ENCODE measurements at regions not wholly inside any gene's neighbourhood (a gene's known extent, or its start where the extent isn't known, plus 50 kb on each side); places are given as distances from the start of the nearest gene placed in this dataset.

DNA sequence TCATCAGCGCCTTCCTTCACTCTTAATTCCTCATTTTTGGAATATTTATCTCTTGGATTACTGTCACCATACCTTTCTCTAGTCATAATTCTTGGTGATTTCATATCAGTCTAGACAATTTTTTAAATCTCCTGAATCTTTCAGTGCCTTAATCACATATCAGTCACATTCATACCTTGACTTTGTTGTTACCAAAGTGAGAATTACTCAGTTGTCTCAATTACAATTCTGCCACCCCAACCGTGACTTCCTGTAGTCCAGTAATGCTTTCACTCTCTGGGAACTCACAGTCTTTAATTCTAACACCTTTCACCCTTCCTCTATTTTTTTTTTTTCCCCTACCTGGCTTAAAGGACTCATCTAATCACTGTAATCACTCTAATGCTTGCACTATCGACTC lies 1275.3 kb upstream of the TENM3 start:
- Histone ChIP-seq H2BK20ac (ENCODE audit: low read depth, low read length) (no peak overlapping the region), H2BK120ac (ENCODE audit: low read depth, low read length) (no peak overlapping the region), H3K27ac (ENCODE audit: insufficient read depth, low read length) (no peak overlapping the region), H3K36me3 (ENCODE audit: control insufficient read depth, insufficient read depth, low read length) (no peaks in the 10 kb centered on the region), H4K5ac (ENCODE audit: low read depth, low read length) (no peak overlapping the region), H3K14ac (replicated peaks; ENCODE audit: low read depth, low read length) (no peak overlapping the region), H2AK5ac (ENCODE audit: low read depth, low read length) (no peak overlapping the region), H3K56ac (ENCODE audit: extremely low read depth, insufficient read depth, low read length) (no peak overlapping the region), H4K91ac (ENCODE audit: insufficient read depth, low read depth, low read length) (no peak overlapping the region), H2AFZ (replicated peaks; ENCODE audit: low read length, poor library complexity) (no peak overlapping the region), H3K4me2 (ENCODE audit: low read depth, low read length) (no peak overlapping the region), H3K4ac (ENCODE audit: low read depth, low read length) (no peak overlapping the region), H2AK9ac (replicated peaks; ENCODE audit: low read depth, low read length, poor library complexity) (no peak overlapping the region), H4K20me1 (ENCODE audit: insufficient read depth, low read length) (no peaks in the 10 kb centered on the region), H2BK15ac (ENCODE audit: low read depth, low read length) (no peak overlapping the region), H3K27me3 (ENCODE audit: control insufficient read depth, insufficient read depth, low read length) (no peaks in the 10 kb centered on the region), H3K4me3 (ENCODE audit: insufficient read depth, low read depth, low read length) (no peak overlapping the region), H3K23ac (ENCODE audit: low read depth, low read length) (no peak overlapping the region), H3K79me1 (ENCODE audit: low read depth in 1 of 2, low read length in 2 of 2) (no peaks in the 10 kb centered on the region), H3K9ac (ENCODE audit: low read depth, low read length) (no peak overlapping the region), H3K18ac (ENCODE audit: low read depth, low read length) (no peak overlapping the region), H3K9me1 (ENCODE audit: insufficient read depth, low read length) (no peaks in the 10 kb centered on the region), H3K9me3 (ENCODE audit: control insufficient read depth, insufficient read depth, low read length) (no peaks in the 10 kb centered on the region), H3K4me1 (ENCODE audit: control insufficient read depth, insufficient read depth, low read length) (no peaks in the 10 kb centered on the region), H4K8ac (ENCODE audit: low read depth in 2 of 2, low read length in 2 of 2) (no peak overlapping the region), H2BK5ac (ENCODE audit: low read depth, low read length, poor library complexity, severe bottlenecking) (no peak overlapping the region)
- POLR2A ChIA-PET (ENCODE audit: unreplicated experiment) = no interaction called here
- TF ChIP-seq FOS (IDR thresholded peaks at IDR 0.05; ENCODE audit: low read depth, low read length) = no peak
- TF ChIP-seq, protein P1, sequence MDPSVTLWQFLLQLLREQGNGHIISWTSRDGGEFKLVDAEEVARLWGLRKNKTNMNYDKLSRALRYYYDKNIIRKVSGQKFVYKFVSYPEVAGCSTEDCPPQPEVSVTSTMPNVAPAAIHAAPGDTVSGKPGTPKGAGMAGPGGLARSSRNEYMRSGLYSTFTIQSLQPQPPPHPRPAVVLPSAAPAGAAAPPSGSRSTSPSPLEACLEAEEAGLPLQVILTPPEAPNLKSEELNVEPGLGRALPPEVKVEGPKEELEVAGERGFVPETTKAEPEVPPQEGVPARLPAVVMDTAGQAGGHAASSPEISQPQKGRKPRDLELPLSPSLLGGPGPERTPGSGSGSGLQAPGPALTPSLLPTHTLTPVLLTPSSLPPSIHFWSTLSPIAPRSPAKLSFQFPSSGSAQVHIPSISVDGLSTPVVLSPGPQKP (IDR thresholded peaks at IDR 0.05; ENCODE audit: borderline replicate concordance, low read depth, low read length) = no peak
- TF ChIP-seq RFX5 (IDR thresholded peaks at IDR 0.05; ENCODE audit: low read depth, low read length) = no peak
- no peak for TF ChIP-seq SMC3 (IDR thresholded peaks at IDR 0.05; ENCODE audit: low read depth, low read length)
- no peak for TF ChIP-seq CHD1 (IDR thresholded peaks at IDR 0.05; ENCODE audit: low read depth, low read length)
- no peak for TF ChIP-seq POLR2A (IDR thresholded peaks at IDR 0.05; ENCODE audit: low read depth, low read length)
- no peak for TF ChIP-seq MAFK (IDR thresholded peaks at IDR 0.05; ENCODE audit: low read depth, low read length)
- no peak for TF ChIP-seq NFE2L2 (IDR thresholded peaks at IDR 0.05; ENCODE audit: low read depth, low read length)
- TF ChIP-seq MXI1 (IDR thresholded peaks at IDR 0.05; ENCODE audit: borderline replicate concordance, low read depth, low read length) = no peak
- TF ChIP-seq CEBPB (IDR thresholded peaks at IDR 0.05; ENCODE audit: low read depth, low read length) = no peak
- TF ChIP-seq RCOR1 (IDR thresholded peaks at IDR 0.05; ENCODE audit: insufficient replicate concordance, low read length) = no peak
- TF ChIP-seq, protein P2, sequence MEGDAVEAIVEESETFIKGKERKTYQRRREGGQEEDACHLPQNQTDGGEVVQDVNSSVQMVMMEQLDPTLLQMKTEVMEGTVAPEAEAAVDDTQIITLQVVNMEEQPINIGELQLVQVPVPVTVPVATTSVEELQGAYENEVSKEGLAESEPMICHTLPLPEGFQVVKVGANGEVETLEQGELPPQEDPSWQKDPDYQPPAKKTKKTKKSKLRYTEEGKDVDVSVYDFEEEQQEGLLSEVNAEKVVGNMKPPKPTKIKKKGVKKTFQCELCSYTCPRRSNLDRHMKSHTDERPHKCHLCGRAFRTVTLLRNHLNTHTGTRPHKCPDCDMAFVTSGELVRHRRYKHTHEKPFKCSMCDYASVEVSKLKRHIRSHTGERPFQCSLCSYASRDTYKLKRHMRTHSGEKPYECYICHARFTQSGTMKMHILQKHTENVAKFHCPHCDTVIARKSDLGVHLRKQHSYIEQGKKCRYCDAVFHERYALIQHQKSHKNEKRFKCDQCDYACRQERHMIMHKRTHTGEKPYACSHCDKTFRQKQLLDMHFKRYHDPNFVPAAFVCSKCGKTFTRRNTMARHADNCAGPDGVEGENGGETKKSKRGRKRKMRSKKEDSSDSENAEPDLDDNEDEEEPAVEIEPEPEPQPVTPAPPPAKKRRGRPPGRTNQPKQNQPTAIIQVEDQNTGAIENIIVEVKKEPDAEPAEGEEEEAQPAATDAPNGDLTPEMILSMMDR (conservative IDR thresholded peaks at IDR 0.05; ENCODE audit: low read depth, low read length) = no peak
- TF ChIP-seq, protein P3, sequence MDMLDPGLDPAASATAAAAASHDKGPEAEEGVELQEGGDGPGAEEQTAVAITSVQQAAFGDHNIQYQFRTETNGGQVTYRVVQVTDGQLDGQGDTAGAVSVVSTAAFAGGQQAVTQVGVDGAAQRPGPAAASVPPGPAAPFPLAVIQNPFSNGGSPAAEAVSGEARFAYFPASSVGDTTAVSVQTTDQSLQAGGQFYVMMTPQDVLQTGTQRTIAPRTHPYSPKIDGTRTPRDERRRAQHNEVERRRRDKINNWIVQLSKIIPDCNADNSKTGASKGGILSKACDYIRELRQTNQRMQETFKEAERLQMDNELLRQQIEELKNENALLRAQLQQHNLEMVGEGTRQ (IDR thresholded peaks at IDR 0.05; ENCODE audit: low read depth, low read length) = no peak
- TF ChIP-seq RAD21 (IDR thresholded peaks at IDR 0.05; ENCODE audit: low read length) = no peak
- no peak for TF ChIP-seq MAZ (IDR thresholded peaks at IDR 0.05; ENCODE audit: borderline replicate concordance, low read depth, low read length)
- TF ChIP-seq BHLHE40 (IDR thresholded peaks at IDR 0.05; ENCODE audit: low read depth, low read length) = no peak
- no TSS peak for BruUV-seq (replicated peaks)
- intact Hi-C loops (cut with micrococcal nuclease) = no loop called here
- 86% methylated on average over 1 of the region's 3 CpGs; no CpG with 5 or more reads in 1 of the 2 experiments for WGBS, 2 experiments (ENCODE audit: extremely low coverage in 2 of 2, insufficient read length in 1 of 2)
- in situ Hi-C loops (cut with MboI; ENCODE audit: low sequenced_read_pairs) = no loop called here
- CTCF ChIA-PET = no interaction called here
- dilution Hi-C loops (cut with HindIII; ENCODE audit: low sequenced_read_pairs, unreplicated experiment) = loop anchor here (25.0 kb wide), 1 partner anchor 306 kb away; no protein-coding TSS in a partner anchor
- DNase-seq (no peak), ATAC-seq (ENCODE audit: low read depth) (no peak)

Data from IMR-90 (cell line).